ENCODE measurements at regions not wholly inside any gene's neighbourhood (a gene's known extent, or its start where the extent isn't known, plus 50 kb on each side); places are given as distances from the start of the nearest gene placed in this dataset.
"Not testable (repeated sequence)": the region's sequence is repeated elsewhere in the genome, so short reads cannot be mapped to it uniquely, and the experiment has no call there.

GRCh38 chr3:40649346-40649745 is 124.6 kb downstream of the ZNF621 start:
- DNase-seq, result no peak

GRCh38 chr3:40652072-40652471 is 127.3 kb downstream of the ZNF621 start:
- no peak for DNase-seq

- DNase-seq, result no peak
Observed at GRCh38 chr3:40653001-40653400, 128.2 kb downstream of the ZNF621 start.

- no peak for DNase-seq
Observed at GRCh38 chr3:40653878-40654277, 129.1 kb downstream of the ZNF621 start.

- DNase-seq, result no peak
Observed at GRCh38 chr3:40655551-40655950, 130.8 kb downstream of the ZNF621 start.

- DNase-seq, result no peak
Observed at GRCh38 chr3:40657623-40658022, 132.9 kb downstream of the ZNF621 start.

- no peak for DNase-seq
Observed at GRCh38 chr3:40658305-40658704, 133.5 kb downstream of the ZNF621 start.

GRCh38 chr3:40660554-40660953 is 135.8 kb downstream of the ZNF621 start:
- DNase-seq, result no peak

GRCh38 chr3:40661284-40661683 is 136.5 kb downstream of the ZNF621 start:
- DNase-seq, result no peak

- DNase-seq, result no peak
Observed at GRCh38 chr3:40663280-40663679, 138.5 kb downstream of the ZNF621 start.

- no peak for DNase-seq
Observed at GRCh38 chr3:40669176-40669575, 144.4 kb downstream of the ZNF621 start.

- DNase-seq, result no peak
Observed at GRCh38 chr3:40672861-40673260, 148.1 kb downstream of the ZNF621 start.

- DNase-seq, result no peak
Observed at GRCh38 chr3:40677321-40677720, 152.6 kb downstream of the ZNF621 start.

- no peak for DNase-seq
Observed at GRCh38 chr3:40677749-40678148, 153.0 kb downstream of the ZNF621 start.

GRCh38 chr3:40679290-40679689 is 154.5 kb downstream of the ZNF621 start:
- no peak for DNase-seq

- DNase-seq, result no peak
Observed at GRCh38 chr3:40680685-40681657, 156.2 kb downstream of the ZNF621 start.

- no peak for DNase-seq
Observed at GRCh38 chr3:40681658-40682055, 156.9 kb downstream of the ZNF621 start.

GRCh38 chr3:40689837-40690236 is 165.1 kb downstream of the ZNF621 start:
- DNase-seq, result no peak

GRCh38 chr3:40690749-40691451 is 166.1 kb downstream of the ZNF621 start:
- DNase-seq, result no peak

- no peak for DNase-seq
Observed at GRCh38 chr3:40691452-40691861, 166.7 kb downstream of the ZNF621 start.

- DNase-seq, result no peak
Observed at GRCh38 chr3:40695848-40696247, 171.1 kb downstream of the ZNF621 start.

GRCh38 chr3:40698611-40699010 is 173.9 kb downstream of the ZNF621 start:
- DNase-seq, result not testable (repeated sequence)

- no peak for DNase-seq
Observed at GRCh38 chr3:40701016-40701588, 176.3 kb downstream of the ZNF621 start.

- DNase-seq, result no peak
Observed at GRCh38 chr3:40704224-40704623, 179.5 kb downstream of the ZNF621 start.

Measured in NCI-H1105 (cell line).